ENCODE measurements at regions not wholly inside any gene's neighbourhood (a gene's known extent, or its start where the extent isn't known, plus 50 kb on each side); places are given as distances from the start of the nearest gene placed in this dataset.

GRCh38 chr6:92893741-92894140 is 525.6 kb downstream of the EPHA7 start:
- TF ChIP-seq CTCF (IDR thresholded peaks at IDR 0.05; ENCODE audit: poor library complexity) (no peak), EZH2phosphoT487 (IDR thresholded peaks at IDR 0.05; ENCODE audit: low read depth, severe bottlenecking, unreplicated experiment) (no peak), EZH2 (IDR thresholded peaks at IDR 0.05; ENCODE audit: borderline replicate concordance) (no peak)

Data from hepatocyte (in vitro differentiated cells).